ENCODE measurements at regions not wholly inside any gene's neighbourhood (a gene's known extent, or its start where the extent isn't known, plus 50 kb on each side); places are given as distances from the start of the nearest gene placed in this dataset.

GRCh38 chr10:105981679-105982078 is 1182.8 kb downstream of the SORCS1 start:
- Mint-ChIP-seq H3K9me3 (no peaks in the 10 kb centered on the region), H3K4me1 (peaks cover 24% of the 10 kb centered on the region), H3K36me3 (ENCODE audit: low read depth) (no peaks in the 10 kb centered on the region), H3K4me3 (no peak overlapping the region), H3K27ac (no peak overlapping the region), H3K27me3 (ENCODE audit: low read depth) (no peaks in the 10 kb centered on the region)
- TF ChIP-seq CTCF (IDR thresholded peaks at IDR 0.05; ENCODE audit: unreplicated experiment in 3 of 3): no peak

- H3K27me3 Mint-ChIP-seq (ENCODE audit: low read depth): no peaks in the 10 kb centered on the region
- H3K4me3 Mint-ChIP-seq: peak overlapping the region in 2 of 3 experiments; percentile 35 to 69
- no peaks in the 10 kb centered on the region for H3K9me3 Mint-ChIP-seq
- peak overlapping the region; percentile 61 to 77 (median 73) for H3K27ac Mint-ChIP-seq
- H3K4me1 Mint-ChIP-seq: peaks cover 36% of the 10 kb centered on the region
- peak; percentile 65 to 71 (median 65) for TF ChIP-seq CTCF (IDR thresholded peaks at IDR 0.05; ENCODE audit: unreplicated experiment in 3 of 3)
- no peaks in the 10 kb centered on the region for H3K36me3 Mint-ChIP-seq (ENCODE audit: low read depth)
Observed at GRCh38 chr10:105974803-105975456, 1189.6 kb downstream of the SORCS1 start.

GRCh38 chr10:105973902-105974301 is 1190.6 kb downstream of the SORCS1 start:
- Mint-ChIP-seq H3K4me1 (peaks cover 45% of the 10 kb centered on the region), H3K27me3 (ENCODE audit: low read depth) (no peaks in the 10 kb centered on the region)

GRCh38 chr10:105973360-105973759 is 1191.1 kb downstream of the SORCS1 start:
- Mint-ChIP-seq H3K9me3 (no peaks in the 10 kb centered on the region), H3K36me3 (ENCODE audit: low read depth) (no peaks in the 10 kb centered on the region), H3K27ac (peak overlapping the region; percentile 14 to 61 (median 49)), H3K4me3 (no peak overlapping the region), H3K4me1 (peaks cover 45% of the 10 kb centered on the region), H3K27me3 (ENCODE audit: low read depth) (no peaks in the 10 kb centered on the region)
- TF ChIP-seq CTCF (IDR thresholded peaks at IDR 0.05; ENCODE audit: unreplicated experiment in 3 of 3): no peak

More at GRCh38 chr10:105973902-105974301, 1190.6 kb downstream of the SORCS1 start:
- TF ChIP-seq CTCF (IDR thresholded peaks at IDR 0.05; ENCODE audit: unreplicated experiment in 3 of 3): no peak
- Mint-ChIP-seq H3K4me3 (no peak overlapping the region), H3K9me3 (no peaks in the 10 kb centered on the region), H3K27ac (peak overlapping the region in 2 of 3 experiments; percentile 14 to 49), H3K36me3 (ENCODE audit: low read depth) (no peaks in the 10 kb centered on the region)

- Mint-ChIP-seq H3K27me3 (ENCODE audit: low read depth) (no peaks in the 10 kb centered on the region), H3K27ac (no peak overlapping the region), H3K36me3 (ENCODE audit: low read depth) (no peaks in the 10 kb centered on the region), H3K4me3 (no peak overlapping the region), H3K9me3 (no peaks in the 10 kb centered on the region), H3K4me1 (peaks cover 56% of the 10 kb centered on the region)
- no peak for TF ChIP-seq CTCF (IDR thresholded peaks at IDR 0.05; ENCODE audit: unreplicated experiment in 3 of 3)
Observed at GRCh38 chr10:105971460-105971859, 1193.0 kb downstream of the SORCS1 start.

- peak overlapping the region in 2 of 3 experiments; percentile 14 to 66 for H3K27ac Mint-ChIP-seq
- H3K4me3 Mint-ChIP-seq: no peak overlapping the region
- H3K27me3 Mint-ChIP-seq (ENCODE audit: low read depth): no peaks in the 10 kb centered on the region
Observed at GRCh38 chr10:105969884-105970377, 1194.6 kb downstream of the SORCS1 start.

More at GRCh38 chr10:105969884-105970377, 1194.6 kb downstream of the SORCS1 start:
- Mint-ChIP-seq H3K9me3 (no peaks in the 10 kb centered on the region), H3K36me3 (ENCODE audit: low read depth) (no peaks in the 10 kb centered on the region), H3K4me1 (peaks cover 46% of the 10 kb centered on the region)
- TF ChIP-seq CTCF (IDR thresholded peaks at IDR 0.05; ENCODE audit: unreplicated experiment in 3 of 3): no peak
